ENCODE measurements at regions not wholly inside any gene's neighbourhood (a gene's known extent, or its start where the extent isn't known, plus 50 kb on each side); places are given as distances from the start of the nearest gene placed in this dataset.
"Not testable (repeated sequence)": the region's sequence is repeated elsewhere in the genome, so short reads cannot be mapped to it uniquely, and the experiment has no call there.

- DNase-seq: not testable (repeated sequence)
Measured at GRCh38 chr1:223952801-223953200, 107.1 kb upstream of the TP53BP2 start.

DNA sequence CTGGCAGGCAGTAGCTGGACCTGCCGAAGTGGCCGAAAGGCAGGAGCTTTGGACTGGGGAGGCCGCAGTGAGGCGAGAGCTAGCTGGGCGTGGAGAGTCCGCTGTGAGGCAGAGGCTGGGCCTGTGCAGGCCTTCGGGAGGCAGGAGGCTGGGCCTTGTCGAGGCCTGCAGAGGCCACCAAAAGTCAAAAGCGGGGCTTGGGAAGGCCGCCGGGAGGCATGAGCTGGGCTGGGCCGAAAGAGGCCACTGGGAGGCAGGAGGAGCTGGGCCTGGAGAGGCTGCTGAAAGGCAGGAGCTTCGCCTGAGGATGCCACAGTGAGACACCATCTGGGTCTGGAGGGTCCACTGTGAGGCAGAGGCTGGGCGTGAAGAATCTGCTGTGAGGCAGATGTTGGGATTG, 105.8 kb upstream of the TP53BP2 start:
- DNase-seq: not testable (repeated sequence)

- not testable (repeated sequence) for DNase-seq
Measured at GRCh38 chr1:223949944-223950343, 104.2 kb upstream of the TP53BP2 start.

- DNase-seq: not testable (repeated sequence)
Measured at GRCh38 chr1:223948041-223948440, 102.3 kb upstream of the TP53BP2 start.

DNA sequence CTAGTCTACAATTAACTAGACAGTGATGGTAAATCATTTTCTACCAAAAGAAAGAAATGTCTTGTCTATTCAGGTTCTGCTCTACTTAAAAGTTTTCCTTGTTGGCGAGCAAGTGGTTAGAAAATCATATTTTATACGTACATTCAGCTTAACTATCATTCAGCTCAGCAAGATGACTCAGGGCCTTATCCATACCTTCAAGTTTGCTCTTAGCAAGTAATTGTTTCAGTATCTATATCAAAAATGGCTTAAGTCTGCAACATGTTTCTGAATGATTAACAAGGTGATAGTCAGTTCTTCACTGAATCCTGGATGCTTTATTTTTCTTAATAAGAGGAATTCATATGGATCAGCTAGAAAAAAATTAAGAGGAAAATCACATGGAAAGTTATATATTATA, 90.8 kb upstream of the TP53BP2 start:
- not testable (repeated sequence) for DNase-seq

DNA sequence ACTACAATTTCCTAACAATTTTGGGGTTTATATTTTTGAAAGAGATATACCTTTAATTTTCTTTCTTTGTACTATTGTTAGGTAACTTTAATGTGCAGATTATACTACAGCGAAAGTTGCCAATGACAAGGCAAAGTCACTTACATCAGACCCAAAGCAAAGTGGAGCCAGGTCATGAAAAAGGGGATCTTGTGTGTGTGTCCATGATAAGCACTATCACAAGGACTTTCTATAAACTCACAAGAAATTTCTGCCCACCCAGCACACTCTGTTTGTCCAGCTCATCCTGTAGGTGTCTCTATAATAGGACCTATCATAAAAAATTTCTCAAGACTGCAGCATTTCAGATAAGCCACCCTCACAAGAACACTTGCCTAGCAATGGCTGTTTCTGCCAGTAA, 85.7 kb upstream of the TP53BP2 start:
- DNase-seq: not testable (repeated sequence)

GRCh38 chr1:223920805-223921204, 75.1 kb upstream of the TP53BP2 start:
- peak; percentile 31 for DNase-seq

- not testable (repeated sequence) for DNase-seq
Measured at GRCh38 chr1:223915476-223915875, 69.7 kb upstream of the TP53BP2 start.

DNA sequence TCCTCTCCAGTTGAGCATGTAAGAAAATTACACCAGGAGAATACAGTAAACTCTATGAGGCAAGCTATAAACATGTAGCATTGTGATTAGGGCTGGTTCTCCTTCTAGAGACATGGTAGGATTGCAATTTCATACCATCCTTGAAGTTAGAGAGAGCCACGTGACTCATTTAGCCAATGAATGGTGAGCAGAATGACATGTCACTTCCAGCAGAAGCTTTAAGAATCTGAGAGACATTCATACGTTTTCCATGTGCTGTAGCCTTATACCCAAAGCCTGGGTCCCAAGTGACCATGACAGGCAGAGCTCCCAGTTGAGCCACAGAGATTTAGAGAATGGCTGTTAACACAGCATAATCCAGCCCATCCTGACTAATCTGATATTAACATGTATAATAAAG, 68.0 kb upstream of the TP53BP2 start:
- not testable (repeated sequence) for DNase-seq

- DNase-seq: peak; percentile 37
Measured at GRCh38 chr1:223907943-223908587, 62.3 kb upstream of the TP53BP2 start.

- DNase-seq: not testable (repeated sequence)
Measured at GRCh38 chr1:223903221-223903620, 57.5 kb upstream of the TP53BP2 start.

GRCh38 chr1:223899775-223900174, 54.0 kb upstream of the TP53BP2 start:
- DNase-seq: not testable (repeated sequence)

DNA sequence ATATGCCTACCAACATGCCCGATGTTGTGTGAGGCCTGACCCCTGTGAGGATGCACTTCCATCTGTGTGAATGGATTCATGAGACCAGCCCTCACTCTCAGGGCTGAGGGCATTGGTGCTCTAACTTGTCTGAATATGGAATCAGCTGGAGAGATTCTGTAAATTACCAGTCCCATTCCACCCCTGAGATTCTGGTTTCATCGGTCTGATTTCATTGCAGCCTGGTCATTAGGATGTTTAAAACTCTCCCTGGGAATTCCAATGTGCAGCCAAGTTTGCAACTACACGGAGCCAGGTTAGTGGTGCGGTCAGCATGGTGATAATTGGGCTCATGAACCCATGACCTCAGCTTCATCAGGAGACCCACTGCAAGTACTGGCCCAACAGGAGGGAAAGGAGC, 51.4 kb upstream of the TP53BP2 start:
- DNase-seq: not testable (repeated sequence)

DNA sequence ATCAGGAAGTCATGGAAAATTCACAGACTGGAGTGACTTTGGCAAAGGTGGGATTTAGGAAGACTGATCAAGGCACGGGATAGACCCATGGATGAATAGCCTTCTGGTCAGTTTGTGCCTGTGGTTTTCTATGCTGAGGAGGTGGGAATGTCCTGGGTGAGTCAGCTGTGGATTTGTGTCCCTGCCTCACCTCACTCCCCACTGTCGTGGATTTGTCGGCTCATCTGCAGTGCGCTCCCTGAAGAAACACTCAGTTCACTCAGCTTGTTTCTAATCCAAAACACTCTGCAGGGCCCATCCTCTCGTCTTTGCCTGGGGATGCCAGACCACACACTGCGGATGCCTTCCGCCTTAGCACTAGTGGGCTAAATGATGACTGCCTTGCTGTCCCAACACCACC, 50.2 kb upstream of the TP53BP2 start:
- DNase-seq: not testable (repeated sequence)
